Dermis microvascular lymphatic vessel endothelial cell (primary cell): ENCODE measurements at regions not wholly inside any gene's neighbourhood (a gene's known extent, or its start where the extent isn't known, plus 50 kb on each side); places are given as distances from the start of the nearest gene placed in this dataset.
A peak's percentile ranks its signal among the peaks of the same experiment; 100 is the strongest.

Experiments used
- DNase-seq, 2 donors: peaks; one replicate each; pipeline versions ENCODE4 v3.0.0 to v3.0.0-alpha.2; 2010; ENCODE audit warnings: low read depth in 2 of 2

- DNase-seq = no peak
Observed at GRCh38 chr6:156379392-156380289, 397.5 kb upstream of the ARID1B start.

- DNase-seq = no peak
Observed at GRCh38 chr6:156378853-156379252, 398.3 kb upstream of the ARID1B start.

GRCh38 chr6:156376091-156376490, 401.1 kb upstream of the ARID1B start:
- DNase-seq = no peak

GRCh38 chr6:156359912-156360311, 417.3 kb upstream of the ARID1B start:
- DNase-seq = peak in 1 of 2 donors; percentile 5

- no peak for DNase-seq
Observed at GRCh38 chr6:156352861-156353260, 424.3 kb upstream of the ARID1B start.

- no peak for DNase-seq
Observed at GRCh38 chr6:156351346-156351966, 425.7 kb upstream of the ARID1B start.

GRCh38 chr6:156350337-156350736, 426.8 kb upstream of the ARID1B start:
- DNase-seq = no peak

- no peak for DNase-seq
Observed at GRCh38 chr6:156348849-156349248, 428.3 kb upstream of the ARID1B start.

- DNase-seq = peak in 1 of 2 donors; percentile 73
Observed at GRCh38 chr6:156348424-156348823, 428.8 kb upstream of the ARID1B start.

GRCh38 chr6:156347656-156348055, 429.5 kb upstream of the ARID1B start:
- peak in 1 of 2 donors; percentile 55 for DNase-seq

- DNase-seq = peak in 1 of 2 donors; percentile 33
Observed at GRCh38 chr6:156347246-156347645, 429.9 kb upstream of the ARID1B start.

- no peak for DNase-seq
Observed at GRCh38 chr6:156345700-156346099, 431.5 kb upstream of the ARID1B start.

- no peak for DNase-seq
Observed at GRCh38 chr6:156344491-156344890, 432.7 kb upstream of the ARID1B start.

- no peak for DNase-seq
Observed at GRCh38 chr6:156337801-156338200, 439.4 kb upstream of the ARID1B start.

GRCh38 chr6:156336733-156337132, 440.4 kb upstream of the ARID1B start:
- no peak for DNase-seq

- no peak for DNase-seq
Observed at GRCh38 chr6:156336089-156336488, 441.1 kb upstream of the ARID1B start.

GRCh38 chr6:156334966-156335365, 442.2 kb upstream of the ARID1B start:
- DNase-seq = no peak

GRCh38 chr6:156319707-156320106, 457.5 kb upstream of the ARID1B start:
- DNase-seq = no peak

GRCh38 chr6:156316583-156317125, 460.5 kb upstream of the ARID1B start:
- no peak for DNase-seq

GRCh38 chr6:156315146-156315545, 462.0 kb upstream of the ARID1B start:
- no peak for DNase-seq

GRCh38 chr6:156313037-156313436, 464.1 kb upstream of the ARID1B start:
- no peak for DNase-seq

- DNase-seq = no peak
Observed at GRCh38 chr6:156311291-156311690, 465.9 kb upstream of the ARID1B start.

- no peak for DNase-seq
Observed at GRCh38 chr6:156310701-156311100, 466.5 kb upstream of the ARID1B start.
